PC-9 (cell line): ENCODE measurements at regions not wholly inside any gene's neighbourhood (a gene's known extent, or its start where the extent isn't known, plus 50 kb on each side); places are given as distances from the start of the nearest gene placed in this dataset.

Experiments
- BruUV-seq: library from RNA; stranded (reverse); fragments of 400-500 nt; replicated peaks from 2 replicates; lab custom pipeline; 2021; lab: Mats Ljungman, UMichigan
- CTCF ChIA-PET: fragments of 300-600 bp; sonication (Branson Sonifier 250); formaldehyde crosslinking; loops from one replicate; lab custom pipeline; 2022; ENCODE audit warnings: antibody characterized with exemption; lab: Charles Lee
- POLR2A ChIA-PET: fragments of 300-600 bp; sonication (Branson Sonifier 250); formaldehyde crosslinking; loops from one replicate; lab custom pipeline; 2022; ENCODE audit warnings: antibody characterized with exemption; ENCODE audit not compliant: unreplicated experiment; lab: Charles Lee
- DNase-seq, 2 experiments: peaks; one replicate each; pipeline versions ENCODE4 v3.0.0 to v3.0.0-alpha.2; 2015 to 2022; ENCODE audit warnings: mixed read lengths in 1 of 2
- H2AFZ ChIP-seq: fragments of 200-600 bp; sonication (generic); 2 replicates; pipeline ENCODE4 v1.8.1; 2017; ENCODE audit warnings: antibody characterized with exemption
- H3F3A ChIP-seq: fragments of 200-600 bp; sonication (generic); 2 replicates; pipeline ENCODE4 v1.8.1; 2017; ENCODE audit warnings: antibody characterized with exemption, mild to moderate bottlenecking, low read depth; ENCODE audit not compliant: insufficient read depth
- H3K27ac ChIP-seq: fragments of 200-600 bp; sonication (generic); 2 replicates; pipeline ENCODE4 v1.6.1; 2016; ENCODE audit warnings: mixed run types
- H3K27me3 ChIP-seq: fragments of 200-600 bp; sonication (generic); 2 replicates; pipeline ENCODE4 v1.6.1; 2016; ENCODE audit warnings: low read depth, mixed run types; ENCODE audit not compliant: insufficient read depth
- H3K36me3 ChIP-seq: fragments of 200-600 bp; sonication (generic); 2 replicates; pipeline ENCODE4 v1.6.1; 2016; ENCODE audit warnings: low read depth, mixed run types
- H3K4me1 ChIP-seq: fragments of 200-600 bp; sonication (generic); replicated peaks from 2 replicates; pipeline ENCODE4 v1.6.1; 2016; ENCODE audit warnings: mixed run types; ENCODE audit not compliant: insufficient read depth
- H3K4me2 ChIP-seq: fragments of 200-600 bp; sonication (generic); 2 replicates; pipeline ENCODE4 v1.6.1; 2017; ENCODE audit warnings: mixed run types
- H3K4me3 ChIP-seq: fragments of 200-600 bp; sonication (generic); 2 replicates; pipeline ENCODE4 v1.6.1; 2016; ENCODE audit warnings: mixed run types
- H3K79me2 ChIP-seq: fragments of 200-600 bp; sonication (generic); 2 replicates; pipeline ENCODE4 v1.6.1; 2017; ENCODE audit warnings: low read depth, mixed run types
- H3K9me2 ChIP-seq: fragments of 200-600 bp; sonication (generic); 2 replicates; pipeline ENCODE4 v1.8.1; 2017; ENCODE audit warnings: mild to moderate bottlenecking; ENCODE audit not compliant: insufficient read depth
- H3K9me3 ChIP-seq: fragments of 200-600 bp; sonication (generic); 2 replicates; pipeline ENCODE4 v1.8.1; 2016; ENCODE audit warnings: low read depth; ENCODE audit not compliant: insufficient read depth
- H4K20me1 ChIP-seq: fragments of 200-600 bp; sonication (generic); 2 replicates; pipeline ENCODE4 v1.8.1; 2017; ENCODE audit not compliant: insufficient read depth
- CTCF ChIP-seq: fragments of 200-600 bp; sonication (generic); conservative IDR thresholded peaks from 2 replicates; pipeline ENCODE4 v1.6.1; 2017; ENCODE audit warnings: mixed run types, antibody characterized with exemption, mild to moderate bottlenecking, moderate library complexity
- EZH2 ChIP-seq: fragments of 200-600 bp; sonication (generic); IDR thresholded peaks from 2 replicates; pipeline ENCODE4 v1.8.0; 2017; ENCODE audit warnings: antibody characterized with exemption, low read depth
- intact Hi-C: fragments of 100-400 bp; cut with micrococcal nuclease; formaldehyde crosslinking; loops from one replicate; pipeline ENCODE4 v1.10.0; 2022; ENCODE audit not compliant: unreplicated experiment

GRCh38 chr4:123520325-123520724 is 123.7 kb downstream of the SPRY1 start:
- ChIA-PET CTCF (no interaction called here), POLR2A (no interaction called here)
- H3K4me1 ChIP-seq = peaks cover 6% of the 10 kb centered on the region; the same call in 1 of the 2 replicates
- no peak overlapping the region for H3K27ac ChIP-seq
- no peaks in the 10 kb centered on the region for H3F3A ChIP-seq
- H3K4me2 ChIP-seq = no peak overlapping the region
- no peaks in the 10 kb centered on the region; the same call in 1 of the 2 replicates for H3K9me2 ChIP-seq
- H3K4me3 ChIP-seq = no peak overlapping the region
- no peak for TF ChIP-seq CTCF
- no peak for TF ChIP-seq EZH2
- DNase-seq = no peak
- no peaks in the 10 kb centered on the region for H3K36me3 ChIP-seq
- no peaks in the 10 kb centered on the region for H4K20me1 ChIP-seq
- BruUV-seq = no TSS peak
- no peaks in the 10 kb centered on the region for H3K27me3 ChIP-seq
- intact Hi-C loops = no loop called here
- no peaks in the 10 kb centered on the region for H3K79me2 ChIP-seq
- H3K9me3 ChIP-seq = no peaks in the 10 kb centered on the region
- no peak overlapping the region for H2AFZ ChIP-seq

GRCh38 chr4:123522081-123522480 is 125.5 kb downstream of the SPRY1 start:
- H3K4me3 ChIP-seq = no peak overlapping the region
- H3K27ac ChIP-seq = no peak overlapping the region
- CTCF ChIA-PET = interaction anchor here (0.7 kb wide), 1 partner anchor 10 kb away, joined by 3 read pairs; no protein-coding TSS in a partner anchor
- intact Hi-C loops = no loop called here
- no peak overlapping the region for H2AFZ ChIP-seq
- no peaks in the 10 kb centered on the region for H3K79me2 ChIP-seq
- H3F3A ChIP-seq = no peaks in the 10 kb centered on the region
- no peak for TF ChIP-seq CTCF
- TF ChIP-seq EZH2 = no peak
- POLR2A ChIA-PET = no interaction called here
- peaks cover 7% of the 10 kb centered on the region; the same call in 1 of the 2 replicates for H3K4me1 ChIP-seq
- no peak overlapping the region for H3K4me2 ChIP-seq
- no peaks in the 10 kb centered on the region for H3K27me3 ChIP-seq
- no peaks in the 10 kb centered on the region for H3K36me3 ChIP-seq
- H3K9me3 ChIP-seq = no peaks in the 10 kb centered on the region
- no TSS peak for BruUV-seq
- no peaks in the 10 kb centered on the region; the same call in 1 of the 2 replicates for H3K9me2 ChIP-seq
- DNase-seq = no peak
- no peaks in the 10 kb centered on the region for H4K20me1 ChIP-seq

GRCh38 chr4:123522646-123523045 is 126.1 kb downstream of the SPRY1 start:
- intact Hi-C loops = no loop called here
- DNase-seq = no peak
- Histone ChIP-seq H3K36me3 (no peaks in the 10 kb centered on the region), H3K4me2 (no peak overlapping the region), H3K4me1 (peaks cover 7% of the 10 kb centered on the region; the same call in 1 of the 2 replicates), H3K27ac (no peak overlapping the region), H3K4me3 (no peak overlapping the region), H3K27me3 (no peaks in the 10 kb centered on the region), H3K79me2 (no peaks in the 10 kb centered on the region), H2AFZ (no peak overlapping the region), H4K20me1 (no peaks in the 10 kb centered on the region), H3F3A (no peaks in the 10 kb centered on the region), H3K9me2 (no peaks in the 10 kb centered on the region; the same call in 1 of the 2 replicates), H3K9me3 (no peaks in the 10 kb centered on the region)
- POLR2A ChIA-PET = no interaction called here
- CTCF ChIA-PET = no interaction called here
- BruUV-seq = no TSS peak
- TF ChIP-seq CTCF = no peak
- no peak for TF ChIP-seq EZH2
